Lung (tissue), 11 donors: ENCODE measurements at regions not wholly inside any gene's neighbourhood (a gene's known extent, or its start where the extent isn't known, plus 50 kb on each side); places are given as distances from the start of the nearest gene placed in this dataset.

Experiments
- ATAC-seq: fragments of 200-7000 bp; cut with Tn5 transposase; one replicate; pipeline ENCODE4 v1.9.1; 2020; ENCODE audit warnings: moderate number of reproducible peaks; ENCODE audit not compliant: insufficient read depth, low FRiP score
- DNase-seq, 3 donors: peaks; one replicate each; pipeline ENCODE4 v3.0.0-alpha.2; 2013 to 2017
- H3K27ac ChIP-seq, 2 donors: one replicate each; pipeline ENCODE4 v1.5.1; 2013; ENCODE audit warnings: mild to moderate bottlenecking in 2 of 2, moderate library complexity in 2 of 2, control low read depth in 1 of 2, inconsistent platforms in 1 of 2, low read depth in 1 of 2, low read length in 1 of 2
- H3K27me3 ChIP-seq, 3 donors: one replicate each; pipeline ENCODE4 v1.5.1; 2013; ENCODE audit warnings: low read length in 2 of 3; ENCODE audit not compliant: control insufficient read depth in 3 of 3, insufficient read depth in 3 of 3
- H3K36me3 ChIP-seq, 4 donors: one replicate each; pipeline ENCODE4 v1.5.1; 2013; ENCODE audit warnings: low read length in 4 of 4, mild to moderate bottlenecking in 1 of 4, moderate library complexity in 1 of 4; ENCODE audit not compliant: control insufficient read depth in 4 of 4, insufficient read depth in 4 of 4
- H3K4me1 ChIP-seq, 5 donors: one replicate each; pipeline ENCODE4 v1.5.1; 2013; ENCODE audit warnings: low read length in 5 of 5, mild to moderate bottlenecking in 2 of 5, moderate library complexity in 1 of 5; ENCODE audit not compliant: control insufficient read depth in 5 of 5, insufficient read depth in 5 of 5
- H3K4me3 ChIP-seq: one replicate; pipeline ENCODE4 v1.5.1; 2013; ENCODE audit warnings: mild to moderate bottlenecking, control low read depth, moderate library complexity
- H3K9ac ChIP-seq, 2 donors: one replicate each; pipeline ENCODE4 v1.5.1; 2013; ENCODE audit warnings: low read length in 2 of 2, control low read depth in 1 of 2; ENCODE audit not compliant: insufficient read depth in 1 of 2
- H3K9me3 ChIP-seq, 4 donors: one replicate each; pipeline ENCODE4 v1.5.1; 2013; ENCODE audit warnings: low read length in 3 of 4, mild to moderate bottlenecking in 1 of 4, moderate library complexity in 1 of 4; ENCODE audit not compliant: control insufficient read depth in 4 of 4, insufficient read depth in 3 of 4
- CTCF ChIP-seq: IDR thresholded peaks from 2 replicates; pipeline ENCODE4 v1.5.1; 2012; ENCODE audit warnings: mild to moderate bottlenecking; ENCODE audit errors: control extremely low read depth, extremely low read depth
- WGBS, 2 donors: extraction: QIAGEN DNeasy Blood & Tissue Kit; methylation state at CpG; one replicate each; pipeline ENCODE4 v1.1.7; 2013; 5-methylcytosine and 5-hydroxymethylcytosine counted together
- donor health status: control.
- donor health status: control.
- donor health status: Bipolar disorder and iron deficiency.
- donor health status: healthy.
- donor health status: DM: yes; HTN: yes; CAD: no.

GRCh38 chr6:168923171-168923570 is 330.5 kb downstream of the THBS2 start:
- DNase-seq (no peak), ATAC-seq (no peak)
- H3K4me1 ChIP-seq = peaks cover 0 to 4% (median 0%) of the 10 kb centered on the region in 5 donors
- no peak overlapping the region for H3K9ac ChIP-seq
- H3K4me3 ChIP-seq = no peak overlapping the region
- WGBS, 2 donors = 75 to 87% methylated on average over 7 of the region's 7 CpGs
- peaks cover 0 to 4% (median 0%) of the 10 kb centered on the region in 3 donors for H3K27me3 ChIP-seq
- H3K9me3 ChIP-seq = peaks cover 0 to 4% (median 0%) of the 10 kb centered on the region in 4 donors
- H3K27ac ChIP-seq = no peak overlapping the region
- TF ChIP-seq CTCF = no peak
- H3K36me3 ChIP-seq = no peaks in the 10 kb centered on the region

- no peak overlapping the region for H3K4me3 ChIP-seq
- H3K4me1 ChIP-seq = peaks cover 0 to 4% (median 0%) of the 10 kb centered on the region in 5 donors
- peaks cover 0 to 4% (median 0%) of the 10 kb centered on the region in 3 donors for H3K27me3 ChIP-seq
- no peak for ATAC-seq
- 92 to 94% methylated on average over 7 of the region's 7 CpGs for WGBS, 2 donors
- H3K9ac ChIP-seq = no peak overlapping the region
- no peak for TF ChIP-seq CTCF
- no peak for DNase-seq
- H3K36me3 ChIP-seq = no peaks in the 10 kb centered on the region
- no peak overlapping the region for H3K27ac ChIP-seq
- H3K9me3 ChIP-seq = peaks cover 0 to 4% (median 0%) of the 10 kb centered on the region in 4 donors
Observed at GRCh38 chr6:168922436-168922835, 331.2 kb downstream of the THBS2 start.

DNA sequence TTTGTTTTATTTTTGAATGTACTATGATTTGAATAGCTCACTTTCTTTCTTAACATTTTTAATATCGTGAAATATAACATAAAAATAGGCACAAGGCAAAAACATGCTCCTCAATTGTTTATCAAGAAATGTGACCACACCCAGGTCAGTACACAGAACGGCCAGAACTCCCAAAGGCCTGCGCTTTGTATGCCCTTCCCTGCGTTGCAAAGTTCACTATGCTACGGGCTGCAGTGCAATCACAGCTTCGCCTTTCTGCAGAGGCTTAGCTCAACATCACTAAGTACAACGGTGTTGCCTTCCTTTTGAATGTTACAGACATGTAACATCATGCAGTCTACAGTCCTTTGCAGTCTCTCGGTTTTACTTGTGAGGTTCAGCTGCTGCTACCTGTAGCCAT is 333.4 kb downstream of the THBS2 start:
- H3K9me3 ChIP-seq = no peaks in the 10 kb centered on the region
- H3K9ac ChIP-seq = no peak overlapping the region
- H3K27me3 ChIP-seq = no peaks in the 10 kb centered on the region
- no peak for TF ChIP-seq CTCF
- peaks cover 0 to 13% (median 0%) of the 10 kb centered on the region in 5 donors for H3K4me1 ChIP-seq
- no peak for DNase-seq
- ATAC-seq = no peak
- H3K27ac ChIP-seq = no peak overlapping the region
- WGBS, 2 donors = 77 to 84% methylated on average over 8 of the region's 8 CpGs
- no peak overlapping the region for H3K4me3 ChIP-seq
- no peaks in the 10 kb centered on the region for H3K36me3 ChIP-seq

DNA sequence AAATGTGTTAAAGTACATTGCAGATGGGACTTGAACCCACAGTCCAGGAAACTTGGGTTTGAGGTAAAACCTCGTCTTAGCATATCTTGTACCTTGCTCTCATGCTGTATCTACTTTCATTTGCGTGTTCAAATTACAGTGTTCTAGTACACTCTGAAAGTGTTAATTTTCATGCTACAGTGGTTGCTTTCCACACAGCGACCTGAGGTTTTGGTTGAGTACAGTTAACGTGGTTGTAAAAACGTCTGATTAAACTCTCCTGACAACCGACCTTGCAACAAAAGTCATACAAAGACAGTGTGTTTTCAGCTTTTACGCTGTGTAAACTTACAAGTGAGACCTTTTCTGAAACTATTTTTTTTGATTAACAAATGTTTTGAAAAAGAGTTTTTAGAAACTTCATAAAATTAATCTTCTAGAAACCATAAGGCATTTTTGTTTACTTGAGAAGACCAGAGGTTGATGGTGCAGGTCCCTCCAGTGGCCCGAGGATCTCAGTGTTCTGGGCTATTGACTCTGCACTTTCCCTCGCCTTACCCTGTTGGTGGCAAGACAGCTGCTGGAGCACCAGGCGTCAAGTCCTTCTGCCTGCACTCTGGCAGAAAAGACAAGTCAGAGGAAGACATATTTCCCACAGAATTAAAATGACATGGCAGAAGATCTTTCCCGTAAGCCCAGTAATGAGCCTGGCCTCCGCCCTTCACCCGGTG is 334.0 kb downstream of the THBS2 start:
- no peaks in the 10 kb centered on the region for H3K36me3 ChIP-seq
- 77 to 85% methylated on average over 13 of the region's 13 CpGs for WGBS, 2 donors

More for the DNA sequence above, 334.0 kb downstream of the THBS2 start:
- peaks cover 0 to 13% (median 0%) of the 10 kb centered on the region in 5 donors for H3K4me1 ChIP-seq
- no peak for DNase-seq
- no peak overlapping the region for H3K9ac ChIP-seq
- H3K27ac ChIP-seq = no peak overlapping the region
- ATAC-seq = no peak
- H3K4me3 ChIP-seq = no peak overlapping the region
- H3K9me3 ChIP-seq = no peaks in the 10 kb centered on the region
- no peak for TF ChIP-seq CTCF
- no peaks in the 10 kb centered on the region for H3K27me3 ChIP-seq
